ENCODE measurements at regions not wholly inside any gene's neighbourhood (a gene's known extent, or its start where the extent isn't known, plus 50 kb on each side); places are given as distances from the start of the nearest gene placed in this dataset.

- TF ChIP-seq CTCF (IDR thresholded peaks at IDR 0.05): no peak
- no peak for TF ChIP-seq POLR2A (IDR thresholded peaks at IDR 0.05; ENCODE audit: low read depth)
Measured at GRCh38 chr2:226093364-226093763, 693.9 kb downstream of the NYAP2 start.

All from esophagus muscularis mucosa (tissue), 3 donors.